ENCODE measurements at regions not wholly inside any gene's neighbourhood (a gene's known extent, or its start where the extent isn't known, plus 50 kb on each side); places are given as distances from the start of the nearest gene placed in this dataset.

DNA sequence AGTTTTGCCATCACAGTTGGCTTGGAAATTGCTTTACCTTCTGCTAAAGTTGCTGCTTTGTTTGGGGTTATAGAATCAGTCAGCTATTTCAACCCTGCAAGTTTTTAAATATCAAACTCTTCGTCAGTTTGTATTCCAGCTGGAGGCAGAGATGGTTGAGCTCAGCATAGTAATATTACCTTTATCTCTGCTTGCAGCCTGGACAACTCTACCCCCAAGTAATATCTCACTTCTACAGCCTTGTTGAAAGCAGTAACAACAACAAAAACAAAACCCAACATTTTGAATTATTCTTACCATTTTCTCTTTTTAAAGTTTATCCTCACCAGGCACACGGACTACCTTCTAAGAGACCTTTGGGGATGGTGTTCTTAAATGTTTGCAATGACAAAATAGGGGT lies 239.1 kb upstream of the PHF14 start:
- TF ChIP-seq POLR2A (IDR thresholded peaks at IDR 0.05) (no peak), POLR2AphosphoS5 (IDR thresholded peaks at IDR 0.05) (no peak)
- TF ChIP-seq, protein P1, sequence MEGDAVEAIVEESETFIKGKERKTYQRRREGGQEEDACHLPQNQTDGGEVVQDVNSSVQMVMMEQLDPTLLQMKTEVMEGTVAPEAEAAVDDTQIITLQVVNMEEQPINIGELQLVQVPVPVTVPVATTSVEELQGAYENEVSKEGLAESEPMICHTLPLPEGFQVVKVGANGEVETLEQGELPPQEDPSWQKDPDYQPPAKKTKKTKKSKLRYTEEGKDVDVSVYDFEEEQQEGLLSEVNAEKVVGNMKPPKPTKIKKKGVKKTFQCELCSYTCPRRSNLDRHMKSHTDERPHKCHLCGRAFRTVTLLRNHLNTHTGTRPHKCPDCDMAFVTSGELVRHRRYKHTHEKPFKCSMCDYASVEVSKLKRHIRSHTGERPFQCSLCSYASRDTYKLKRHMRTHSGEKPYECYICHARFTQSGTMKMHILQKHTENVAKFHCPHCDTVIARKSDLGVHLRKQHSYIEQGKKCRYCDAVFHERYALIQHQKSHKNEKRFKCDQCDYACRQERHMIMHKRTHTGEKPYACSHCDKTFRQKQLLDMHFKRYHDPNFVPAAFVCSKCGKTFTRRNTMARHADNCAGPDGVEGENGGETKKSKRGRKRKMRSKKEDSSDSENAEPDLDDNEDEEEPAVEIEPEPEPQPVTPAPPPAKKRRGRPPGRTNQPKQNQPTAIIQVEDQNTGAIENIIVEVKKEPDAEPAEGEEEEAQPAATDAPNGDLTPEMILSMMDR (IDR thresholded peaks at IDR 0.05): no peak
